Caco-2 (cell line): ENCODE measurements at regions not wholly inside any gene's neighbourhood (a gene's known extent, or its start where the extent isn't known, plus 50 kb on each side); places are given as distances from the start of the nearest gene placed in this dataset.

Source experiments
- BruUV-seq: library from RNA; stranded (reverse); fragments of 400-500 nt; replicated peaks from 2 replicates; lab custom pipeline; 2021; lab: Mats Ljungman, UMichigan
- CTCF ChIA-PET: fragments of 300-600 bp; sonication (Branson Sonifier 250); formaldehyde crosslinking; loops from one replicate; lab custom pipeline; 2022; ENCODE audit warnings: antibody characterized with exemption; lab: Charles Lee
- POLR2A ChIA-PET: fragments of 300-600 bp; sonication (Branson Sonifier 250); formaldehyde crosslinking; loops from one replicate; lab custom pipeline; 2022; ENCODE audit warnings: antibody characterized with exemption; lab: Charles Lee
- DNase-seq, 2 experiments: peaks; one replicate each; pipeline versions ENCODE4 v3.0.0 to v3.0.0-alpha.2; 2020 to 2022
- H3K27me3 ChIP-seq: replicated peaks from 2 replicates; pipeline ENCODE4 v1.6.0; 2011; ENCODE audit warnings: low read length; ENCODE audit not compliant: control insufficient read depth, insufficient read depth
- H3K36me3 ChIP-seq: 2 replicates; pipeline ENCODE4 v1.5.1; 2011; ENCODE audit warnings: low read length; ENCODE audit not compliant: control insufficient read depth, insufficient read depth
- H3K4me1 ChIP-seq: fragments of 250-450 bp; sonication (Bioruptor Pico); 2 replicates; pipeline ENCODE4 v1.5.1; 2020; ENCODE audit warnings: mild to moderate bottlenecking
- H3K4me3 ChIP-seq: 2 replicates; pipeline ENCODE4 v1.5.1; 2011; ENCODE audit warnings: low read depth, mild to moderate bottlenecking, control low read depth, low read length
- H3K9me3 ChIP-seq: fragments of 250-450 bp; sonication (Bioruptor Pico); 2 replicates; pipeline ENCODE4 v1.5.1; 2020; ENCODE audit warnings: mild to moderate bottlenecking, moderate library complexity
- H3K27ac Mint-ChIP-seq: one replicate; pipeline ENCODE4 v1.8.0; 2022; ENCODE audit warnings: mixed read lengths; ENCODE audit not compliant: unreplicated experiment
- H3K27me3 Mint-ChIP-seq: one replicate; pipeline ENCODE4 v1.8.0; 2022; ENCODE audit warnings: mixed read lengths; ENCODE audit not compliant: insufficient read depth, unreplicated experiment
- H3K36me3 Mint-ChIP-seq: one replicate; pipeline ENCODE4 v1.8.0; 2022; ENCODE audit warnings: mild to moderate bottlenecking, mixed read lengths; ENCODE audit not compliant: insufficient read depth, unreplicated experiment
- H3K4me1 Mint-ChIP-seq: one replicate; pipeline ENCODE4 v1.8.0; 2022; ENCODE audit warnings: low read depth, mixed read lengths; ENCODE audit not compliant: unreplicated experiment
- H3K4me3 Mint-ChIP-seq: one replicate; pipeline ENCODE4 v1.8.0; 2022; ENCODE audit warnings: mild to moderate bottlenecking, moderate library complexity, mixed read lengths; ENCODE audit not compliant: unreplicated experiment
- H3K9me3 Mint-ChIP-seq: one replicate; pipeline ENCODE4 v1.8.0; 2022; ENCODE audit warnings: mixed read lengths; ENCODE audit not compliant: unreplicated experiment
- CTCF ChIP-seq, 2 experiments: fragments of 200-600 bp in 1 of 2; IDR thresholded peaks; 1 replicate in 1 of 2; 2 replicates in 1 of 2; pipeline versions ENCODE4 v1.5.1 to v1.8.0; 2011 to 2022; ENCODE audit warnings: antibody characterized with exemption in 1 of 2, control low read depth in 1 of 2, inconsistent platforms in 1 of 2, low read depth in 1 of 2, low read length in 1 of 2, mild to moderate bottlenecking in 1 of 2, moderate library complexity in 1 of 2; ENCODE audit not compliant: insufficient read depth in 1 of 2, severe bottlenecking in 1 of 2, unreplicated experiment in 1 of 2
- intact Hi-C: fragments of 100-400 bp; cut with micrococcal nuclease; formaldehyde crosslinking; loops from one replicate; pipeline ENCODE4 v1.10.0; 2022; ENCODE audit not compliant: unreplicated experiment

DNA sequence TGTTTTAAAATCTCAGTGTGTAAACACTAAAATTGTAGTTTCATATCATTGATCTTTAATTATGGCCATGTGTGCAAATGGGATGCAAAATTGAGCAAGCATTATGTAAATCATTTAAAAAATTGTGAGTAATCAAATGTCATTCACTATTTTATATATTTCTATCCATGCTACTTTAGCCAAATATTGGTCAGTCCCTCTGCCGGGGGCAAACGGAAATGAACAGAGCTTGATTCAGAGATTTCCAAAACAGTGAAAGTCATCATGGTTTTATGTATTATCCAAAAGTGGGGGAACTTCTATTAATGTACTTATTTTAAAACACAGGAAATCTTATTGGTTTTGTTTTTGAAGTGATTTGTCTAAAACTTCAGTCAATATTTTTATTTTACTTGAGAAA, 219.1 kb downstream of the IRS2 start:
- no peak for DNase-seq
- POLR2A ChIA-PET: no interaction called here
- Mint-ChIP-seq H3K27me3 (no peaks in the 10 kb centered on the region), H3K4me1 (peaks cover 7% of the 10 kb centered on the region), H3K27ac (no peak overlapping the region), H3K4me3 (no peak overlapping the region), H3K36me3 (peaks cover 6% of the 10 kb centered on the region), H3K9me3 (peaks cover 10% of the 10 kb centered on the region)
- intact Hi-C loops: no loop called here
- Histone ChIP-seq H3K27me3 (no peaks in the 10 kb centered on the region), H3K4me3 (no peak overlapping the region), H3K4me1 (0 out of 2 replicates have a peak, but pooled peaks cover 6% of the 10 kb centered on the region), H3K36me3 (no peaks in the 10 kb centered on the region), H3K9me3 (no peaks in the 10 kb centered on the region)
- CTCF ChIA-PET: no interaction called here
- TF ChIP-seq CTCF (IDR thresholded peaks at IDR 0.05; ENCODE audit: insufficient read depth in 1 of 2, low read depth in 1 of 2, low read length in 1 of 2, severe bottlenecking in 1 of 2, unreplicated experiment in 1 of 2): no peak
- BruUV-seq: no TSS peak

GRCh38 chr13:109565877-109566276, 220.5 kb downstream of the IRS2 start:
- H3K36me3 Mint-ChIP-seq: peaks cover 6% of the 10 kb centered on the region
- no peaks in the 10 kb centered on the region for H3K27me3 Mint-ChIP-seq
- TF ChIP-seq CTCF (IDR thresholded peaks at IDR 0.05; ENCODE audit: insufficient read depth in 1 of 2, low read depth in 1 of 2, low read length in 1 of 2, severe bottlenecking in 1 of 2, unreplicated experiment in 1 of 2): no peak
- intact Hi-C loops: no loop called here
- peaks cover 3% of the 10 kb centered on the region for H3K4me1 Mint-ChIP-seq
- Histone ChIP-seq H3K27me3 (no peaks in the 10 kb centered on the region), H3K36me3 (no peaks in the 10 kb centered on the region), H3K9me3 (no peaks in the 10 kb centered on the region), H3K4me1 (0 out of 2 replicates have a peak, but pooled peaks cover 6% of the 10 kb centered on the region), H3K4me3 (no peak overlapping the region)
- ChIA-PET POLR2A (no interaction called here), CTCF (no interaction called here)
- H3K4me3 Mint-ChIP-seq: no peak overlapping the region
- BruUV-seq: no TSS peak
- H3K27ac Mint-ChIP-seq: no peak overlapping the region
- no peak for DNase-seq
- H3K9me3 Mint-ChIP-seq: peaks cover 4% of the 10 kb centered on the region

DNA sequence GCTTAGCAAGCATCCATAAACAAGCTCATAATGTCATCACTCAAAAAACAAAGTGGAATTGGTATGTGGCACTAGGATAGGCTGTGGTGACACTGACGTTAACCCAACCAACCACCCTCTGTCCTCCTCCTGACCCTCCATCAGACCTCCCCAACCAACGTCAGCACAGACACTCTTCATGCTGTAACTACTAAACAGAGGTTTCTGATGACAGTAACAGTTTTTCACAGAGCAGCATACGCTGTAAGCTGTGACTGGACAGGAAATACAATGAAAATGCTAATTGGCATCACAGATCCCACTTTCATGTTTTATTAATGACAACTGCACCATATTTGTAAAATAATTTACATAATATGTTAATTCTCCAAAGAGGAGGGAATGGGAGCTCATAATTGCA, 238.0 kb downstream of the IRS2 start:
- ChIA-PET POLR2A (no interaction called here), CTCF (no interaction called here)
- no peaks in the 10 kb centered on the region for H3K27me3 ChIP-seq
- BruUV-seq: no TSS peak
- Mint-ChIP-seq H3K4me3 (no peak overlapping the region), H3K27me3 (no peaks in the 10 kb centered on the region), H3K4me1 (no peaks in the 10 kb centered on the region), H3K9me3 (no peaks in the 10 kb centered on the region), H3K27ac (no peak overlapping the region), H3K36me3 (no peaks in the 10 kb centered on the region)
- TF ChIP-seq CTCF (IDR thresholded peaks at IDR 0.05; ENCODE audit: insufficient read depth in 1 of 2, low read depth in 1 of 2, low read length in 1 of 2, severe bottlenecking in 1 of 2, unreplicated experiment in 1 of 2): no peak
- no peaks in the 10 kb centered on the region for H3K9me3 ChIP-seq
- H3K36me3 ChIP-seq: no peaks in the 10 kb centered on the region
- DNase-seq: no peak
- no peaks in the 10 kb centered on the region for H3K4me1 ChIP-seq
- H3K4me3 ChIP-seq: no peak overlapping the region
- intact Hi-C loops: no loop called here
